Vagina (tissue), 2 donors: ENCODE measurements at regions not wholly inside any gene's neighbourhood (a gene's known extent, or its start where the extent isn't known, plus 50 kb on each side); places are given as distances from the start of the nearest gene placed in this dataset.

Experiments
- DNase-seq, 2 donors: peaks; one replicate each; pipeline ENCODE4 v3.0.0-alpha.2; 2017; ENCODE audit errors: extremely low spot score in 2 of 2
- H3K27ac ChIP-seq: fragments of 200-600 bp; sonication (generic); one replicate; pipeline ENCODE4 v1.5.1; 2019
- H3K27me3 ChIP-seq: fragments of 200-600 bp; sonication (generic); one replicate; pipeline ENCODE4 v1.5.1; 2019
- H3K36me3 ChIP-seq, 2 donors: fragments of 200-600 bp; sonication (generic); one replicate each; pipeline ENCODE4 v1.5.1; 2017 to 2019
- H3K4me1 ChIP-seq: fragments of 200-600 bp; sonication (generic); one replicate; pipeline ENCODE4 v1.5.1; 2019
- H3K4me3 ChIP-seq, 2 donors: fragments of 200-600 bp; sonication (generic); 1 replicate in 1 of 2; 2 replicates in 1 of 2; pipeline ENCODE4 v1.5.1; 2016 to 2019
- H3K9me3 ChIP-seq: fragments of 200-600 bp; sonication (generic); one replicate; pipeline ENCODE4 v1.5.1; 2019
- POLR2A ChIP-seq, 2 donors: fragments of 450-650 bp; IDR thresholded peaks; one replicate each; pipeline ENCODE4 v1.6.1; 2017; ENCODE audit warnings: antibody characterized with exemption in 2 of 2, mild to moderate bottlenecking in 2 of 2, moderate library complexity in 2 of 2
- POLR2AphosphoS5 ChIP-seq, 2 donors: sonication (generic); formaldehyde crosslinking; IDR thresholded peaks; one replicate each; pipeline ENCODE4 v1.9.0; 2017; ENCODE audit warnings: antibody characterized with exemption in 2 of 2, mild to moderate bottlenecking in 2 of 2, low read depth in 1 of 2; ENCODE audit not compliant: insufficient read depth in 1 of 2
- intact Hi-C: fragments of 100-400 bp; cut with DNase I; formaldehyde crosslinking; loops from one replicate; pipeline ENCODE4 v1.15.1; 2023
- TF ChIP-seq, protein P1 (sequence below), 3 experiments: fragments of 450-650 bp in 2 of 3; fragments of 200-600 bp in 1 of 3; sonication (generic) in 1 of 3; IDR thresholded peaks; one replicate each; pipeline ENCODE4 v1.5.1; 2017 to 2019; ENCODE audit warnings: antibody characterized with exemption in 3 of 3, mild to moderate bottlenecking in 2 of 3, moderate library complexity in 2 of 3

DNA sequence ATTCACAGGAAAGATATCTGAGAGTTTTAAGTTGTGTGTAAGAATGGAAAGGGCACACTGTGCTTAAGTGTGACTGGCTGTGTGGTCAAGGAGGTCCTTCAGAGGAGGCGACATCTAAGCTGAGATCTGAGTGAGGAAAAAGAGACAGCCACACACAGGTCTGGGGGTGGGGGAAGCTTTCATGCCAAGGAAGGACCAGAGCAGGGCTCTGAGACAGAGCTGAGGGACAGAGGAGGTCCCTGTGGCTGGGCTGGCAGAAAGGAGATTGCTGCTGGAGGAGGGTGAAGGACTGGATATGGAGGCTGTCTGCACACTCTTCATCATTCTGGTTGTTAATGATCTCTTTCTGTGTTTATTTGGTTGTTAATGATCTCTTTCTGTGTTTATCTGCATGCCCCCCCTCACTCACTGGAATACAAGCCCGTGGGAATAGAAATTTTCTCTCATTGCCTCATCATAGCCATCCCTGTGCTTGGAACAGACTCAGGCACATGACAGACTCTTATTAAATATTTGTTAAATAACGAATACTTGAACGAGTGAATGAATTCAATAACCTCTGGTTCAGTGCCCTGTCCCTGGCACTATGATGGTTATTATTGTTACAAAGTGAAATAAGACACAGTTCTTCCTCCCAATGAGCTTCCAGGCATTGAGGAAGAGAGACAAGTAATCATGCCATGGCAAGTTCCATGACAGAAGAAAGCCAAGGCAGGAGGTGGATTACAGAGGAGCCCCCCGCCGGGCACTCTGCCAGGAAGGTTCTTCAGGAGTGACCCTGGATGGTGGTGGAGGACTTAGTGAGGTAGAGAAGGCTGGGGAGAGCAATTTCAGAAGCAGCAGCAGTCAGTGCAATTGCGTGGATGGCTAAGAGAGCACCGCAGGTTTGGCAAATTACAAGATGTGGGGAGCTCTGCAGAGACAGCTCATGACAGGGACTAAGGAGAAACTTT, 399.4 kb upstream of the HS6ST1 start:
- intact Hi-C loops: no loop called here

DNA sequence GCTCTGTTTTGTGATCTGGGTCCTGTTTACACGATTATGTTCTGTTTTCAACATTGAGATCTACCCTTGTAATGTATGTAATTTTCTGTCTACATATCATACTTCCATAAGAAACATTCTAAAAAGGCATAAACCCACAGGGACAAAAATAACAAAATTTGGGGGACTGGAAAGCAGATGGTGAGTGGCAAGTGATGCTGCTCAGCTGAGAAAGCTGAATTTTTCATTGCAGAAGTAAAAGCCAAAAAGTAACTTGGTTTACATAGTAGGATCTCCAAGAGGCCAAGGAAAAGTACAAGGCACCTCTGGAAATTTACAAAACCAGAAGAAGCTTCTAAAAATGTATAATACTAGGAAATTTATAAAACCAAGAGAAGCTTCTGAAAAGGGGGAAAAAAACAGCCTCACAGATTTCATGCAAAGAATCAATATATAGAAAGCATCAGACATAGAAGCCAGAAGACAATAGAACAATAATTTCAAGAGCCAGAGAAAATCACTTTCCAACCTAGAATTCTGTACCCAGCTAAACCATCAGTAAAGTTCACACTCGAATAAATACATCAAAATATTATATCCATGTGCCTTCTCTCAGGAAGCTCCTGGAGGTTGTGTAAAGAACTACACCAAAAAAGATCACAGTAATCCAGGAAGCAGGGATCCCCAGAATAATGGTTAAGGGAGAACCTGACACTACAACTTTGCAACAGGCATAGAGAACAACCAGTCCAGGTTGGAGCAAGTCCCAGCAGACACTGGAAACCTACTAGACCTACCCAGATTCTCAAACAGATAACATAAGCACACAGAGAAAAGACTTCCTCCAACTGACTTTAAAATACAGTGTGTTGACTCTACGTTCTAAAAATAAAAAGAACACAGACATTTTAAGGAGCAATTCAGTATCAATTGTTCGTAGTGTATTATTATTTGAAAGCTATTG, 401.7 kb upstream of the HS6ST1 start:
- intact Hi-C loops: no loop called here
- H3K4me1 ChIP-seq: no peaks in the 10 kb centered on the region
- H3K36me3 ChIP-seq: no peaks in the 10 kb centered on the region
- no peaks in the 10 kb centered on the region for H3K27me3 ChIP-seq
- H3K9me3 ChIP-seq: no peaks in the 10 kb centered on the region
- DNase-seq: peak in 1 of 2 donors; percentile 20
- no peak overlapping the region for H3K27ac ChIP-seq
- TF ChIP-seq POLR2A (IDR thresholded peaks at IDR 0.05) (no peak), POLR2AphosphoS5 (IDR thresholded peaks at IDR 0.05; ENCODE audit: insufficient read depth in 1 of 2, low read depth in 1 of 2) (no peak)
- TF ChIP-seq, protein P1, sequence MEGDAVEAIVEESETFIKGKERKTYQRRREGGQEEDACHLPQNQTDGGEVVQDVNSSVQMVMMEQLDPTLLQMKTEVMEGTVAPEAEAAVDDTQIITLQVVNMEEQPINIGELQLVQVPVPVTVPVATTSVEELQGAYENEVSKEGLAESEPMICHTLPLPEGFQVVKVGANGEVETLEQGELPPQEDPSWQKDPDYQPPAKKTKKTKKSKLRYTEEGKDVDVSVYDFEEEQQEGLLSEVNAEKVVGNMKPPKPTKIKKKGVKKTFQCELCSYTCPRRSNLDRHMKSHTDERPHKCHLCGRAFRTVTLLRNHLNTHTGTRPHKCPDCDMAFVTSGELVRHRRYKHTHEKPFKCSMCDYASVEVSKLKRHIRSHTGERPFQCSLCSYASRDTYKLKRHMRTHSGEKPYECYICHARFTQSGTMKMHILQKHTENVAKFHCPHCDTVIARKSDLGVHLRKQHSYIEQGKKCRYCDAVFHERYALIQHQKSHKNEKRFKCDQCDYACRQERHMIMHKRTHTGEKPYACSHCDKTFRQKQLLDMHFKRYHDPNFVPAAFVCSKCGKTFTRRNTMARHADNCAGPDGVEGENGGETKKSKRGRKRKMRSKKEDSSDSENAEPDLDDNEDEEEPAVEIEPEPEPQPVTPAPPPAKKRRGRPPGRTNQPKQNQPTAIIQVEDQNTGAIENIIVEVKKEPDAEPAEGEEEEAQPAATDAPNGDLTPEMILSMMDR (IDR thresholded peaks at IDR 0.05): no peak
- H3K4me3 ChIP-seq: no peak overlapping the region

More for the DNA sequence above, 399.4 kb upstream of the HS6ST1 start:
- no peak overlapping the region for H3K27ac ChIP-seq
- no peak overlapping the region for H3K4me3 ChIP-seq
- H3K36me3 ChIP-seq: no peaks in the 10 kb centered on the region
- TF ChIP-seq, protein P1 (IDR thresholded peaks at IDR 0.05): no peak
- TF ChIP-seq POLR2A (IDR thresholded peaks at IDR 0.05): no peak
- TF ChIP-seq POLR2AphosphoS5 (IDR thresholded peaks at IDR 0.05; ENCODE audit: insufficient read depth in 1 of 2, low read depth in 1 of 2): no peak
- H3K4me1 ChIP-seq: no peaks in the 10 kb centered on the region
- no peaks in the 10 kb centered on the region for H3K9me3 ChIP-seq
- no peaks in the 10 kb centered on the region for H3K27me3 ChIP-seq
- DNase-seq: peak in 1 of 2 donors; percentile 64

DNA sequence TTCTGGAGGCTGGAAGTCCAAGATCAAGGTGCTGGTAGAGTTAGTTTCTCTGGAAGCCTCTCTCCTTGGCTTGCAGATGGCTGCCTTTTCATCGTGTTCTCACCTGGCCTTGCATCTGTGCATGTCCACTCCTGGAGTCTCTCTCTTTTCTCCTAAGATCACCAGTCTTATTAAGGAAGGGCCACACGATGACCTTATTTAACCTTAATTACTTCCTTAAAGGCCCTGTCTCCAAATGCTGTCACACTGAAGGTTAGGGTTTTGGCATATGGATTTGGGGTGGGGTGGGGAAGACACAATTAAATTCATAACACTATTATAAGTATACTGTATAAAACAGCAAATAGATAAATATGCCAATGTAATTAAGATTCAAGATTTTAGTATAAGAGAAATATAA, 402.4 kb upstream of the HS6ST1 start:
- Histone ChIP-seq H3K27me3 (no peaks in the 10 kb centered on the region), H3K9me3 (no peaks in the 10 kb centered on the region), H3K4me1 (no peaks in the 10 kb centered on the region), H3K36me3 (no peaks in the 10 kb centered on the region), H3K27ac (no peak overlapping the region), H3K4me3 (no peak overlapping the region)
- intact Hi-C loops: no loop called here
- TF ChIP-seq, protein P1 (IDR thresholded peaks at IDR 0.05): no peak
- TF ChIP-seq POLR2A (IDR thresholded peaks at IDR 0.05) (no peak), POLR2AphosphoS5 (IDR thresholded peaks at IDR 0.05; ENCODE audit: insufficient read depth in 1 of 2, low read depth in 1 of 2) (no peak)
- DNase-seq: no peak

DNA sequence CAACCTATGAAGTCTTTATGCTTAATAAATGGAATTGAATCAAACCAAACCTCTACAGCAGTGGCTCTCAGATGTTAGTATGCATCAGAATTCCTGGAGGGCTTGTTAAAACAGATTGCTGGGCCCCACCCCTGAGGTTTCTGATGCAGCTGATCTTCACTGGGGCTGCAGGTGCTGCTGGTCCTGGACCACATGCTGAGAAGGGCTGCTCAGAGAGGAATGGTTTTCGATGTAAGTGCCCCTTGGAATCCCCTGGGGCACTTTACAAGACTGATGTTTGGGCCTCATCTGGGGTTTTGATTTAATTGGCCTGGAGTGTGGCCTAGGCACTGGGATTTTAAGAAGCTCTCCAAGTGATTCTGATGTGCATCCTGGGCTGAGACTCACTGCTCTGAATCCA, 403.8 kb upstream of the HS6ST1 start:
- intact Hi-C loops: no loop called here

More for the DNA sequence above, 403.8 kb upstream of the HS6ST1 start:
- H3K4me1 ChIP-seq: no peaks in the 10 kb centered on the region
- no peak overlapping the region for H3K27ac ChIP-seq
- H3K4me3 ChIP-seq: no peak overlapping the region
- no peak for DNase-seq
- no peaks in the 10 kb centered on the region for H3K27me3 ChIP-seq
- TF ChIP-seq POLR2AphosphoS5 (IDR thresholded peaks at IDR 0.05; ENCODE audit: insufficient read depth in 1 of 2, low read depth in 1 of 2) (no peak), POLR2A (IDR thresholded peaks at IDR 0.05) (no peak)
- TF ChIP-seq, protein P1 (IDR thresholded peaks at IDR 0.05): no peak
- no peaks in the 10 kb centered on the region for H3K9me3 ChIP-seq
- no peaks in the 10 kb centered on the region for H3K36me3 ChIP-seq
